Endometrium (tissue), 2 donors: ENCODE measurements at regions not wholly inside any gene's neighbourhood (a gene's known extent, or its start where the extent isn't known, plus 50 kb on each side); places are given as distances from the start of the nearest gene placed in this dataset.
"Not testable (repeated sequence)": the region's sequence is repeated elsewhere in the genome, so short reads cannot be mapped to it uniquely, and the experiment has no call there.

ENCODE experiments used
- FAIRE-seq: peaks from 2 replicates; lab custom pipeline; 2012; peaks lifted over from hg19 to GRCh38; lab: Jason Lieb, UNC
- donor health status: control.
- donor health status: control.

- FAIRE-seq: no peak
Observed at GRCh38 chr3:24687671-24688070, 193.0 kb upstream of the THRB start.

- FAIRE-seq: no peak
Observed at GRCh38 chr3:24688446-24689148, 193.9 kb upstream of the THRB start.

GRCh38 chr3:24689353-24689752 is 194.7 kb upstream of the THRB start:
- no peak for FAIRE-seq

- FAIRE-seq: no peak
Observed at GRCh38 chr3:24690777-24691176, 196.1 kb upstream of the THRB start.

- not testable (repeated sequence) for FAIRE-seq
Observed at GRCh38 chr3:24699078-24699477, 204.4 kb upstream of the THRB start.

GRCh38 chr3:24704496-24704895 is 209.8 kb upstream of the THRB start:
- FAIRE-seq: no peak

GRCh38 chr3:24707936-24708335 is 213.3 kb upstream of the THRB start:
- FAIRE-seq: no peak

GRCh38 chr3:24709956-24710355 is 215.3 kb upstream of the THRB start:
- FAIRE-seq: no peak

- no peak for FAIRE-seq
Observed at GRCh38 chr3:24713516-24713915, 218.9 kb upstream of the THRB start.

- FAIRE-seq: no peak
Observed at GRCh38 chr3:24714436-24714835, 219.8 kb upstream of the THRB start.

- FAIRE-seq: no peak
Observed at GRCh38 chr3:24715171-24715792, 220.6 kb upstream of the THRB start.

- no peak for FAIRE-seq
Observed at GRCh38 chr3:24722087-24722486, 227.4 kb upstream of the THRB start.

GRCh38 chr3:24725514-24726255 is 231.0 kb upstream of the THRB start:
- no peak for FAIRE-seq

GRCh38 chr3:24726423-24726822 is 231.8 kb upstream of the THRB start:
- FAIRE-seq: no peak

- no peak for FAIRE-seq
Observed at GRCh38 chr3:24730173-24730572, 235.5 kb upstream of the THRB start.

- no peak for FAIRE-seq
Observed at GRCh38 chr3:24734019-24734418, 239.4 kb upstream of the THRB start.

- FAIRE-seq: no peak
Observed at GRCh38 chr3:24736701-24737100, 242.1 kb upstream of the THRB start.

GRCh38 chr3:24740326-24740725 is 245.7 kb upstream of the THRB start:
- FAIRE-seq: no peak

GRCh38 chr3:24741506-24741905 is 246.9 kb upstream of the THRB start:
- no peak for FAIRE-seq

- no peak for FAIRE-seq
Observed at GRCh38 chr3:24748520-24748919, 253.9 kb upstream of the THRB start.

GRCh38 chr3:24751020-24751419 is 256.4 kb upstream of the THRB start:
- no peak for FAIRE-seq

GRCh38 chr3:24756101-24756888 is 261.6 kb upstream of the THRB start:
- FAIRE-seq: no peak

GRCh38 chr3:24763393-24763792 is 268.7 kb upstream of the THRB start:
- FAIRE-seq: no peak
